GM21528 (cell line): ENCODE measurements at regions not wholly inside any gene's neighbourhood (a gene's known extent, or its start where the extent isn't known, plus 50 kb on each side); places are given as distances from the start of the nearest gene placed in this dataset.

ENCODE experiments used
- ATAC-seq: cut with Tn5 transposase; IDR thresholded peaks from one replicate; pipeline ENCODE4 v1.9.1; 2021; ENCODE audit warnings: mild to moderate bottlenecking, moderate library complexity; ENCODE audit not compliant: unreplicated experiment, low FRiP score

GRCh38 chr2:226581661-226582060 is 218.0 kb downstream of the IRS1 start:
- no peak for ATAC-seq

GRCh38 chr2:226581004-226581403 is 218.6 kb downstream of the IRS1 start:
- no peak for ATAC-seq

GRCh38 chr2:226580403-226580802 is 219.2 kb downstream of the IRS1 start:
- no peak for ATAC-seq

GRCh38 chr2:226579519-226579918 is 220.1 kb downstream of the IRS1 start:
- ATAC-seq = no peak

- no peak for ATAC-seq
These were observed 220.7 kb downstream of the IRS1 start for GRCh38 chr2:226578879-226579278.

- no peak for ATAC-seq
These were observed 221.2 kb downstream of the IRS1 start for GRCh38 chr2:226578373-226578772.

GRCh38 chr2:226575928-226576327 is 223.7 kb downstream of the IRS1 start:
- ATAC-seq = no peak

- ATAC-seq = no peak
These were observed 226.5 kb downstream of the IRS1 start for GRCh38 chr2:226573158-226573557.

GRCh38 chr2:226564667-226565066 is 235.0 kb downstream of the IRS1 start:
- ATAC-seq = no peak

- no peak for ATAC-seq
These were observed 237.7 kb downstream of the IRS1 start for GRCh38 chr2:226561962-226562361.

- ATAC-seq = no peak
These were observed 239.3 kb downstream of the IRS1 start for GRCh38 chr2:226560325-226560724.

- no peak for ATAC-seq
These were observed 240.1 kb downstream of the IRS1 start for GRCh38 chr2:226559536-226559935.

- no peak for ATAC-seq
These were observed 241.2 kb downstream of the IRS1 start for GRCh38 chr2:226558418-226558817.

GRCh38 chr2:226556050-226556449 is 243.6 kb downstream of the IRS1 start:
- no peak for ATAC-seq

- no peak for ATAC-seq
These were observed 244.9 kb downstream of the IRS1 start for GRCh38 chr2:226554701-226555100.

- ATAC-seq = no peak
These were observed 246.3 kb downstream of the IRS1 start for GRCh38 chr2:226553333-226553732.

GRCh38 chr2:226552571-226553285 is 246.9 kb downstream of the IRS1 start:
- no peak for ATAC-seq

- ATAC-seq = no peak
These were observed 247.9 kb downstream of the IRS1 start for GRCh38 chr2:226551522-226552250.

GRCh38 chr2:226550801-226551200 is 248.8 kb downstream of the IRS1 start:
- no peak for ATAC-seq

GRCh38 chr2:226548732-226549131 is 250.9 kb downstream of the IRS1 start:
- ATAC-seq = no peak

GRCh38 chr2:226544596-226545210 is 254.9 kb downstream of the IRS1 start:
- ATAC-seq = no peak
